ENCODE measurements at regions not wholly inside any gene's neighbourhood (a gene's known extent, or its start where the extent isn't known, plus 50 kb on each side); places are given as distances from the start of the nearest gene placed in this dataset.
"Not testable (repeated sequence)": the region's sequence is repeated elsewhere in the genome, so short reads cannot be mapped to it uniquely, and the experiment has no call there.

GRCh38 chr6:137623293-137623692 is 129.1 kb upstream of the OLIG3 start:
- peak; percentile 39 for DNase-seq (ENCODE audit: low read depth)

- DNase-seq (ENCODE audit: low read depth): no peak
Measured at GRCh38 chr6:137625100-137625661, 131.0 kb upstream of the OLIG3 start.

- DNase-seq (ENCODE audit: low read depth): no peak
Measured at GRCh38 chr6:137625808-137626207, 131.6 kb upstream of the OLIG3 start.

- DNase-seq (ENCODE audit: low read depth): no peak
Measured at GRCh38 chr6:137630666-137631065, 136.5 kb upstream of the OLIG3 start.

GRCh38 chr6:137631323-137631722 is 137.1 kb upstream of the OLIG3 start:
- no peak for DNase-seq (ENCODE audit: low read depth)

GRCh38 chr6:137634177-137634576 is 140.0 kb upstream of the OLIG3 start:
- not testable (repeated sequence) for DNase-seq (ENCODE audit: low read depth)

GRCh38 chr6:137637121-137637520 is 142.9 kb upstream of the OLIG3 start:
- DNase-seq (ENCODE audit: low read depth): peak; percentile 97

GRCh38 chr6:137638926-137639706 is 144.9 kb upstream of the OLIG3 start:
- no peak for DNase-seq (ENCODE audit: low read depth)

- no peak for DNase-seq (ENCODE audit: low read depth)
Measured at GRCh38 chr6:137640086-137640485, 145.9 kb upstream of the OLIG3 start.

- DNase-seq (ENCODE audit: low read depth): peak; percentile 82
Measured at GRCh38 chr6:137641474-137642077, 147.4 kb upstream of the OLIG3 start.

GRCh38 chr6:137643210-137643609 is 149.0 kb upstream of the OLIG3 start:
- not testable (repeated sequence) for DNase-seq (ENCODE audit: low read depth)

- not testable (repeated sequence) for DNase-seq (ENCODE audit: low read depth)
Measured at GRCh38 chr6:137643644-137644043, 149.4 kb upstream of the OLIG3 start.

GRCh38 chr6:137645850-137646249 is 151.7 kb upstream of the OLIG3 start:
- no peak for DNase-seq (ENCODE audit: low read depth)

GRCh38 chr6:137646484-137646883 is 152.3 kb upstream of the OLIG3 start:
- DNase-seq (ENCODE audit: low read depth): peak; percentile 22

- DNase-seq (ENCODE audit: low read depth): peak; percentile 52
Measured at GRCh38 chr6:137647762-137648447, 153.7 kb upstream of the OLIG3 start.

GRCh38 chr6:137650720-137651119 is 156.5 kb upstream of the OLIG3 start:
- no peak for DNase-seq (ENCODE audit: low read depth)

- DNase-seq (ENCODE audit: low read depth): no peak
Measured at GRCh38 chr6:137651178-137651577, 157.0 kb upstream of the OLIG3 start.

GRCh38 chr6:137651591-137652335 is 157.6 kb upstream of the OLIG3 start:
- no peak for DNase-seq (ENCODE audit: low read depth)

GRCh38 chr6:137652961-137653705 is 158.9 kb upstream of the OLIG3 start:
- DNase-seq (ENCODE audit: low read depth): no peak

GRCh38 chr6:137653706-137654059 is 159.5 kb upstream of the OLIG3 start:
- no peak for DNase-seq (ENCODE audit: low read depth)

- DNase-seq (ENCODE audit: low read depth): no peak
Measured at GRCh38 chr6:137654365-137654981, 160.3 kb upstream of the OLIG3 start.

Data from EH (cell line).